Aorta (tissue), 5 donors: ENCODE measurements at regions not wholly inside any gene's neighbourhood (a gene's known extent, or its start where the extent isn't known, plus 50 kb on each side); places are given as distances from the start of the nearest gene placed in this dataset.
A peak's percentile ranks its signal among the peaks of the same experiment; 100 is the strongest.

Experiments used
- ATAC-seq: fragments of 200-7000 bp; cut with Tn5 transposase; one replicate; pipeline ENCODE4 v1.9.1; 2022; ENCODE audit warnings: moderate library complexity; ENCODE audit not compliant: low FRiP score
- DNase-seq, 2 donors: peaks; one replicate each; pipeline ENCODE4 v3.0.0-alpha.2; 2020
- H3K27ac ChIP-seq, 2 donors: one replicate each; pipeline ENCODE4 v1.5.1; 2013; ENCODE audit warnings: low read length in 2 of 2, mild to moderate bottlenecking in 2 of 2, moderate library complexity in 2 of 2, control low read depth in 1 of 2, inconsistent platforms in 1 of 2, low read depth in 1 of 2
- H3K27me3 ChIP-seq, 2 donors: one replicate each; pipeline ENCODE4 v1.6.1; 2013; ENCODE audit warnings: control low read depth in 1 of 2, low read length in 1 of 2, mild to moderate bottlenecking in 1 of 2, moderate library complexity in 1 of 2; ENCODE audit not compliant: insufficient read depth in 2 of 2, control insufficient read depth in 1 of 2
- H3K36me3 ChIP-seq, 2 donors: one replicate each; pipeline ENCODE4 v1.6.1; 2013; ENCODE audit warnings: control low read depth in 1 of 2, low read length in 1 of 2, mild to moderate bottlenecking in 1 of 2; ENCODE audit not compliant: insufficient read depth in 2 of 2, control insufficient read depth in 1 of 2
- H3K4me1 ChIP-seq, 2 donors: one replicate each; pipeline ENCODE4 v1.6.1; 2013; ENCODE audit warnings: low read length in 2 of 2, control low read depth in 1 of 2, mild to moderate bottlenecking in 1 of 2, moderate library complexity in 1 of 2; ENCODE audit not compliant: insufficient read depth in 2 of 2, control insufficient read depth in 1 of 2
- H3K4me3 ChIP-seq, 2 donors: one replicate each; pipeline ENCODE4 v1.5.1; 2013; ENCODE audit warnings: low read length in 2 of 2, control low read depth in 1 of 2, mild to moderate bottlenecking in 1 of 2
- H3K9me3 ChIP-seq: one replicate; pipeline ENCODE4 v1.6.1; 2013; ENCODE audit warnings: mild to moderate bottlenecking, low read length; ENCODE audit not compliant: control insufficient read depth
- WGBS, 2 donors: extraction: QIAGEN DNeasy Blood & Tissue Kit; methylation state at CpG; one replicate each; pipeline ENCODE4 v1.1.7; 2013; 5-methylcytosine and 5-hydroxymethylcytosine counted together
- intact Hi-C, 2 donors: fragments of 100-400 bp; cut with DNase I; formaldehyde crosslinking; loops; one replicate each; pipeline versions ENCODE4 v1.14.2 to v1.15.0; 2022
- donor health status: healthy with polysubstance abuse.
- donor health status: Bipolar disorder and iron deficiency.
- donor health status: DM: no; HTN: no; CAD: no.
- donor health status: DM: no; HTN: no; CAD: no.
- donor health status: DM: yes; HTN: yes; CAD: no.

GRCh38 chr6:151154418-151154817 lies 85.3 kb upstream of the AKAP12 start:
- no peak overlapping the region for H3K27ac ChIP-seq
- DNase-seq (peak in 1 of 2 donors; percentile 61), ATAC-seq (peak; percentile 52)
- 39 to 40% methylated on average over 2 of the region's 2 CpGs for WGBS, 2 donors
- no peaks in the 10 kb centered on the region for H3K9me3 ChIP-seq
- no peaks in the 10 kb centered on the region for H3K36me3 ChIP-seq
- H3K27me3 ChIP-seq = no peaks in the 10 kb centered on the region
- no peak overlapping the region for H3K4me3 ChIP-seq
- intact Hi-C loops = no loop called here
- no peaks in the 10 kb centered on the region for H3K4me1 ChIP-seq

- Histone ChIP-seq H3K27me3 (no peaks in the 10 kb centered on the region), H3K36me3 (no peaks in the 10 kb centered on the region), H3K4me1 (no peaks in the 10 kb centered on the region), H3K9me3 (no peaks in the 10 kb centered on the region), H3K4me3 (no peak overlapping the region), H3K27ac (no peak overlapping the region)
- DNase-seq (no peak), ATAC-seq (no peak)
- 95 to 99% methylated on average over 1 of the region's 1 CpG for WGBS, 2 donors
- intact Hi-C loops = no loop called here
These were observed 84.7 kb upstream of the AKAP12 start for GRCh38 chr6:151155095-151155494.

DNA sequence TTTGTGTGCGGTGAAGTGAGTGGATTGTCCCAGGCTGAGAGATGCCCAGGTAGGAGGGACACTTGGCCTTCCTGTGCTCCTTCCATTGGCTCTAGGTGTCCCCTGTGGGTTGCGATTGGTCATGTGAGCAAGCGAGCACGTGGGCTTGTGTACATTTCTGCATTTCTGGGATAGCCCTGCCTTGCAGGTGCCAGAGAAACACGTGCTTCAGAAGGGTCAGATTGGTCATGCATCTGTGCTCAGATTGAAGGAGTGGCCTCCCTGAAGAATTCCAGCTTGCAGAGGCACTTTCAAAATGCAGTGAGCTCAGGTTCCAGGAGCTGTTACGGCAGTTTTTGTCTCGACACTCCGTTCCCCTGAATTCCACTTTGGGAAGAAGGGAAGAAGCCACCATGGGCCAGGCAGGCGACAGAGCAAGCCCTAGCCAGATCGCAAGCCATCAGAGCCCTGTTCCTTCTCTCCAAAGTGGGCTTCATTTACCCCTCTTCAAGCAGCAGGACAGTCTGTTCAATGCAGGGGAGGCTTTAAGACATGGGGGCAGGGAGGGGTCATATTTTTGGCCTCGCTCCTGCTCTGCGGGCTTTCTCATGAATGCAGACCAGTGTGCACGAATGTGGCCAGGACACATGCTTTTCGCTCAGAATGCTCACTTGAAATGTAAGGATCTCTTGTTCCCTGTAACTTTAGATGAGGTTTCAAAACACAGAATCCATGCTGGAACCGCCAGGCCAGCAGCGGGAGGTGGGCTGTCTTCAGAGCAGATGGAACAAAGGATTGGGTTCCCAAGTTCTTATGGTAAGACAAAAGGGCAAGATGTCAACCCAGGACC lies 78.6 kb upstream of the AKAP12 start:
- intact Hi-C loops = no loop called here
- Histone ChIP-seq H3K4me3 (no peak overlapping the region), H3K36me3 (no peaks in the 10 kb centered on the region), H3K4me1 (no peaks in the 10 kb centered on the region), H3K27ac (no peak overlapping the region), H3K27me3 (no peaks in the 10 kb centered on the region), H3K9me3 (no peaks in the 10 kb centered on the region)
- no peak for ATAC-seq
- 53 to 62% methylated on average over 16 of the region's 16 CpGs for WGBS, 2 donors
- no peak for DNase-seq

DNA sequence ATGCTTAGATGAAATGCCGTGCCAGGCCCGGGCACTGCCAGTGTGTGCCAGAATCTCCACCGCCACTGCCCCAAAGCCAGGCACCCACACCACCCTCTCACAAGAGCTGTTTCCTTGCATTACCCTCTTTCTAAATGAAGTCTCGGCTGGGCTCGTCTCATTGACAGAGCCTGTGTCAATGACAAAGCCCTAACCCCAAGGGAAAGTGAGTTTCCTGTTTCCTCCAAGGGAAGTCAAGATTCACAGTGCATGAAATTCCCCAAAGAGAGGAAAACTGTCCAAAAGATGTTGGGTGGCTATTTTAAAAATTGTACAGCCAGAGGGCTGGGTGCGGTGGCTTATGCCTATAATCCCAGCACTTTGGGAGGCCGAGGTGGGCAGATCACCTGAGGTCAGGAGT lies 75.4 kb upstream of the AKAP12 start:
- 73 to 82% methylated on average over 7 of the region's 7 CpGs for WGBS, 2 donors
- ATAC-seq = no peak
- intact Hi-C loops = no loop called here

GRCh38 chr6:151166180-151166579 lies 73.6 kb upstream of the AKAP12 start:
- H3K9me3 ChIP-seq = no peaks in the 10 kb centered on the region
- H3K27me3 ChIP-seq = no peaks in the 10 kb centered on the region
- 88 to 92% methylated on average over 1 of the region's 1 CpG for WGBS, 2 donors
- no peaks in the 10 kb centered on the region for H3K36me3 ChIP-seq
- no peak overlapping the region for H3K27ac ChIP-seq
- intact Hi-C loops = no loop called here
- no peaks in the 10 kb centered on the region for H3K4me1 ChIP-seq
- no peak overlapping the region for H3K4me3 ChIP-seq
- DNase-seq (no peak), ATAC-seq (no peak)

More for the DNA sequence above, 75.4 kb upstream of the AKAP12 start:
- H3K9me3 ChIP-seq = no peaks in the 10 kb centered on the region
- no peak for DNase-seq
- H3K27me3 ChIP-seq = no peaks in the 10 kb centered on the region
- no peaks in the 10 kb centered on the region for H3K36me3 ChIP-seq
- H3K4me3 ChIP-seq = no peak overlapping the region
- H3K27ac ChIP-seq = no peak overlapping the region
- H3K4me1 ChIP-seq = no peaks in the 10 kb centered on the region

- 90 to 94% methylated on average over 7 of the region's 7 CpGs for WGBS, 2 donors
- H3K9me3 ChIP-seq = no peaks in the 10 kb centered on the region
- DNase-seq = no peak
- H3K27me3 ChIP-seq = no peaks in the 10 kb centered on the region
- no peak for ATAC-seq
- H3K27ac ChIP-seq = no peak overlapping the region
- no peak overlapping the region for H3K4me3 ChIP-seq
- intact Hi-C loops = no loop called here
- H3K36me3 ChIP-seq = no peaks in the 10 kb centered on the region
- no peaks in the 10 kb centered on the region for H3K4me1 ChIP-seq
These were observed 72.7 kb upstream of the AKAP12 start for GRCh38 chr6:151167034-151167433.

DNA sequence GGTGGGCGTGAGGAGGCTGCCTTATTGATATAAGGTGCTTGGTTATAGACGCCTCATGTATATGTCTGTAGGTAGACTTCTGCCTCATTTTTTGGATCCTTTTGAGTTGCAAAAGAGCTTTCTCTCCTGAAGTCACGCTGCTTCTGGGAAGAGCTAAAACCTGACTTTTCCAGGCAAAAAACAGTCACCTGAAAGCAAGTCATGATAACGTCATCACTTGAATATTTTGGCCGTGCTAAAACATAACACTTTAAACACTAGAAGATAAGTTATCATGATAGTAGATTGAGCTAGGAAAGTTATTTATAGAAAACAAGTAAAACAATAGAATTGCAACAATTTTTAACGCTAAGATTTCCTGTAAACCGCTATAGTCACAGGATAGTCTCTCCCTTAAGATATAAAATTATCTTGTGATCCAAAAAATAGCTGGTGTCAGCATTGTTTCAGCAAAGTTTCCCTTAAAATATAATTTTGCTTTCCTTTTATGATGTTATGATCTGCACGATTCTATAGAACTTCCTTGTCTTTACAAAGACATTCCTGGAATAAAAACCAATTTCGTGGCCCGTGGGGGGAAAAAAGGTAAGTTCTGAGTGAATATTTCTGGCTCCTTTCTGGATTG lies 69.0 kb upstream of the AKAP12 start:
- Histone ChIP-seq H3K36me3 (no peaks in the 10 kb centered on the region), H3K9me3 (no peaks in the 10 kb centered on the region), H3K4me1 (no peaks in the 10 kb centered on the region), H3K27ac (no peak overlapping the region), H3K27me3 (no peaks in the 10 kb centered on the region), H3K4me3 (no peak overlapping the region)
- ATAC-seq (no peak), DNase-seq (no peak)
- WGBS, 2 donors = 52 to 55% methylated on average over 10 of the region's 10 CpGs
- intact Hi-C loops = no loop called here

DNA sequence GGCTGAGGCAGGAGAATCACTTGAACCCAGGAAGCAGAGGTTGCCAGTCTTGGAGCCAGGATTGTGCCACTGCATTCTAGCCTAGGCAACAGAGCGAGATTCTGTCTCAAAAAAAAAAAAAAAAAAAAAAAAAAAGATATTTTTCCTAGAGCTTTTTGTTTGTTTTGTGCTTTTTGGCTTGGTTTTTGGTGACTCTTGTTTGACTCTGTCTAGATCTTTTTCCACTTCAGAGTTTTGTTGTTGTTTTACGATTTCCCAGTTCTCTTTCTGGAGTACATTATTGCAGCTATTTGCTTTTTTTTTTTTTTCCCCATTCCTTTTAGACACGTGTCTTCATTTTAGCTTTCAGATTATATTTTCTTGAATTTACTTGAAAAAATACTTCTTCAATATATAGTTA lies 67.0 kb upstream of the AKAP12 start:
- H3K27me3 ChIP-seq = no peaks in the 10 kb centered on the region
- intact Hi-C loops = no loop called here
- no peaks in the 10 kb centered on the region for H3K36me3 ChIP-seq
- H3K9me3 ChIP-seq = no peaks in the 10 kb centered on the region
- no peak for DNase-seq
- no peaks in the 10 kb centered on the region for H3K4me1 ChIP-seq
- ATAC-seq = no peak
- WGBS, 2 donors = 4 to 6% methylated on average over 3 of the region's 3 CpGs
- H3K27ac ChIP-seq = no peak overlapping the region
- no peak overlapping the region for H3K4me3 ChIP-seq
